ENCODE measurements at regions not wholly inside any gene's neighbourhood (a gene's known extent, or its start where the extent isn't known, plus 50 kb on each side); places are given as distances from the start of the nearest gene placed in this dataset.

GRCh38 chr16:55045756-55046460, 115.2 kb downstream of the IRX5 start:
- H3K18ac ChIP-seq (ENCODE audit: low read depth, low read length) = no peak overlapping the region
- POLR2A ChIA-PET (ENCODE audit: unreplicated experiment) = no interaction called here

More at GRCh38 chr16:55045756-55046460, 115.2 kb downstream of the IRX5 start:
- no peak overlapping the region for H3K27ac ChIP-seq (ENCODE audit: insufficient read depth, low read length)
- H3K9me1 ChIP-seq (ENCODE audit: insufficient read depth, low read length) = no peaks in the 10 kb centered on the region
- dilution Hi-C loops (cut with HindIII; ENCODE audit: low sequenced_read_pairs, unreplicated experiment) (no loop called here), in situ Hi-C loops (cut with MboI; ENCODE audit: low sequenced_read_pairs) (no loop called here), intact Hi-C loops (cut with micrococcal nuclease) (no loop called here)
- no peaks in the 10 kb centered on the region for H3K79me1 ChIP-seq (ENCODE audit: low read depth in 1 of 2, low read length in 2 of 2)
- TF ChIP-seq SMC3 (IDR thresholded peaks at IDR 0.05; ENCODE audit: low read depth, low read length) = no peak
- TF ChIP-seq RAD21 (IDR thresholded peaks at IDR 0.05; ENCODE audit: low read length) = no peak
- no peak for TF ChIP-seq CTCF (conservative IDR thresholded peaks at IDR 0.05; ENCODE audit: low read depth, low read length)
- no peak for TF ChIP-seq MXI1 (IDR thresholded peaks at IDR 0.05; ENCODE audit: borderline replicate concordance, low read depth, low read length)
- no peak for TF ChIP-seq NFE2L2 (IDR thresholded peaks at IDR 0.05; ENCODE audit: low read depth, low read length)
- WGBS, 2 experiments (ENCODE audit: extremely low coverage in 2 of 2, insufficient read length in 1 of 2) = 36% methylated on average over 3 of the region's 11 CpGs; no CpG with 5 or more reads in 1 of the 2 experiments
- no peak overlapping the region for H2BK120ac ChIP-seq (ENCODE audit: low read depth, low read length)
- no peak overlapping the region for H3K56ac ChIP-seq (ENCODE audit: extremely low read depth, insufficient read depth, low read length)
- H3K4me2 ChIP-seq (ENCODE audit: low read depth, low read length) = no peak overlapping the region
- no peak overlapping the region for H3K4me3 ChIP-seq (ENCODE audit: insufficient read depth, low read depth, low read length)
- CTCF ChIA-PET = no interaction called here
- no peaks in the 10 kb centered on the region for H3K36me3 ChIP-seq (ENCODE audit: control insufficient read depth, insufficient read depth, low read length)
- H3K14ac ChIP-seq (replicated peaks; ENCODE audit: low read depth, low read length) = no peak overlapping the region
- H3K23ac ChIP-seq (ENCODE audit: low read depth, low read length) = no peak overlapping the region
- H3K9me3 ChIP-seq (ENCODE audit: control insufficient read depth, insufficient read depth, low read length) = no peaks in the 10 kb centered on the region
- no peak overlapping the region for H2AK9ac ChIP-seq (replicated peaks; ENCODE audit: low read depth, low read length, poor library complexity)
- no peak overlapping the region for H4K5ac ChIP-seq (ENCODE audit: low read depth, low read length)
- H2BK5ac ChIP-seq (ENCODE audit: low read depth, low read length, poor library complexity, severe bottlenecking) = no peak overlapping the region
- H3K4me1 ChIP-seq (ENCODE audit: control insufficient read depth, insufficient read depth, low read length) = no peaks in the 10 kb centered on the region
- no peak overlapping the region for H2AFZ ChIP-seq (replicated peaks; ENCODE audit: low read length, poor library complexity)
- ATAC-seq (ENCODE audit: low read depth) (no peak), DNase-seq (no peak)
- no peak overlapping the region for H2BK20ac ChIP-seq (ENCODE audit: low read depth, low read length)
- no peak overlapping the region for H3K9ac ChIP-seq (ENCODE audit: low read depth, low read length)
- no peaks in the 10 kb centered on the region for H4K20me1 ChIP-seq (ENCODE audit: insufficient read depth, low read length)
- no peak overlapping the region for H4K8ac ChIP-seq (ENCODE audit: low read depth in 2 of 2, low read length in 2 of 2)
- no peak overlapping the region for H2AK5ac ChIP-seq (ENCODE audit: low read depth, low read length)
- H3K27me3 ChIP-seq (ENCODE audit: control insufficient read depth, insufficient read depth, low read length) = no peaks in the 10 kb centered on the region
- no TSS peak for BruUV-seq (replicated peaks)
- H4K91ac ChIP-seq (ENCODE audit: insufficient read depth, low read depth, low read length) = no peak overlapping the region
- no peak overlapping the region for H3K4ac ChIP-seq (ENCODE audit: low read depth, low read length)
- no peak overlapping the region for H2BK15ac ChIP-seq (ENCODE audit: low read depth, low read length)

Measured in IMR-90 (cell line).